NCI-H526 treated with DMSO at 0.1 percent for 48 hours (cell line): ENCODE measurements at regions not wholly inside any gene's neighbourhood (a gene's known extent, or its start where the extent isn't known, plus 50 kb on each side); places are given as distances from the start of the nearest gene placed in this dataset.
"Not testable (repeated sequence)": the region's sequence is repeated elsewhere in the genome, so short reads cannot be mapped to it uniquely, and the experiment has no call there.

Experiments used
- DNase-seq: peaks from one replicate; lab custom pipeline; 2025; lab: John Stamatoyannopoulos, UW

DNA sequence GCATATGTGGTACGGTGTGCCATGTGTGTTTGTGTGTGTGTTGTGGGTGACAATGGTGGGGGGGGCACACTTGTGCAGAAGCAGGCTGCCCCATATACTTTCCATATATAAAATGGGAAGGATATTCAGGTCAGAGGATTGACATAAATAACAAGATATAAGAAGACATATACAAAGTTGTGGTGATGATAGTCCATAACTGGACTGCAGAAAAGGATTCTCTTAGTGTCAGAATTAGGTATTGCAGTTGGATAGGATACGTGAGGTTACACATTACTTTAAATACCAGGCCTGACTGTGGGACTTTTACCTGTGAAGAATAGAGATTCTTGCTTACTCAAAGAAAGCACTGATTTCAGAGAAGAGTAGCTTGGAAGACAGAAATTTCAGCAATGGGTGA lies 1260.3 kb downstream of the EPHA7 start:
- no peak for DNase-seq

DNA sequence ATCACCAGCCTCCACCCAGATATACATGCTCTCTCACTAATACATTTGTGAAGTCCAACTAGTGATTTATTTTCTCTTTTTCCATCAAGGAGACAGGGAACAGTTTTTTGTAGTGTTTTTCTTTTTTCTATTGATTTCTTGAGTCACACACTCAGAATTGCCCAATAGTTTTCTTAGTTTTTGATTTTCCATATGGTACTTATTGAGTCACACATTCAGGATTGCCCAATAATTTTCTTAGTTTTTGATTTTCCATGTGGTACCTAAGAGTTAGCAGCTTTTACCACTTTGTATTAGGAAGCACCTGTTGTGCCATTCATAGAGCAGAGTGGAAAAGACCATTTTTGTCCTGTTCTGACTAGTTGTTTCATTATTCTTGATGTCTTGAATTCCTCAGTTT lies 1268.8 kb downstream of the EPHA7 start:
- DNase-seq, result no peak

DNA sequence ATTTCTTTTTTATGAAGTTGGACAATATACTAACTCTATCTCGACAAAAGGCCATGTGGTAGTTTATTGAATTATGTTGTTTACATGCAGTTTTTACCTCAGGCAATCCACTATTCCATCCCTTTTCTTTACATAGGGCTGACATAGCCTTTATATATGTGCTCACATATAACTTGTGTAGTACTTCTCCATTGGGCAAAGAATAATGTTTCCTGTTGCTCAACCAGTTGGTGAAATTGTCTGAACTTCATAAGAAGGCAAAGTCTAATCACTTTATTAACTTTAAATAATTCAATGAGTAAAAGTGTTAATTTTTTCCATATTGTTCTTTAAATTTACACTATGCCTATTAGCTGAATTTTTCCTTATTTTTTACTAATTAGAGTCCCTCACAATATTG lies 1272.1 kb downstream of the EPHA7 start:
- DNase-seq, result no peak

DNA sequence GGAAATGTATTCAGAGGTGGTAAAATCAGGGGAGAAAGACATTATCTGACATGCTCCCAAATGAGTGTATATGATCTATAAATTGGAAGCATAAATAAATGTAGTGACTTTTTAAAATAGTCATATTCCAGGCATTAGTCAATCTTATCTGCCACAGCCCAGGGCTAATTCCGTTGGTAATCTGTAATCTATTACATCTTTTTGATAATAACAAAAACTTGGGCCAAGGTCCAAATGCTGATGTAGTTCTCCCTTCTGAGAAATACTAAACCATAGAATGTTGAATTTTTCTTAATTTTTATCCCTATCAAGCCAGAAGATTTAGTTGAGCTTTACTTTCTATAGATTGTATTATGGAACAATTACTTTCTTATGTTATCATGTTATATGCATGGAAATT lies 1279.8 kb downstream of the EPHA7 start:
- DNase-seq, result no peak

- DNase-seq, result no peak
Measured at GRCh38 chr6:92132957-92133356, 1286.4 kb downstream of the EPHA7 start.

- no peak for DNase-seq
Measured at GRCh38 chr6:92132457-92132856, 1286.9 kb downstream of the EPHA7 start.

GRCh38 chr6:92130944-92131343 lies 1288.4 kb downstream of the EPHA7 start:
- DNase-seq, result no peak

GRCh38 chr6:92126983-92127382 lies 1292.4 kb downstream of the EPHA7 start:
- no peak for DNase-seq

DNA sequence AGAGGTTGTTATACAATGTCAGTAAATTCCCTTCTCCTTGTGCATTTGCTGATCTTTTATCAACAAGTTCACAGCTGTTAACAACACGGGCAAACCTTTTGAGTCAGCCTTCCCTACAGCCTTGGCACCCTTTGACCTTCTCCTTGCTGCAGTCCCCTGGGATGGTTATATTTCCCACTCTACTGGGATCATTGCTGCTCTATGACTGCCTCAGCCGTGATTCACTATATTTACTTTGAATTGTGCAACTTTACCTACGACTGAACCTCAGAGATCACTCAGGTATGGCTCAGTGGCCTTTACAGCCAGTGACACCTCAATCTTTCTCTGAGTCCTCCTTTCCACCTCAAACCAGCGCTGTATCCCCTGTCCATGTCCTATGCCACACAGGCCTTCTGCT lies 1293.3 kb downstream of the EPHA7 start:
- no peak for DNase-seq

DNA sequence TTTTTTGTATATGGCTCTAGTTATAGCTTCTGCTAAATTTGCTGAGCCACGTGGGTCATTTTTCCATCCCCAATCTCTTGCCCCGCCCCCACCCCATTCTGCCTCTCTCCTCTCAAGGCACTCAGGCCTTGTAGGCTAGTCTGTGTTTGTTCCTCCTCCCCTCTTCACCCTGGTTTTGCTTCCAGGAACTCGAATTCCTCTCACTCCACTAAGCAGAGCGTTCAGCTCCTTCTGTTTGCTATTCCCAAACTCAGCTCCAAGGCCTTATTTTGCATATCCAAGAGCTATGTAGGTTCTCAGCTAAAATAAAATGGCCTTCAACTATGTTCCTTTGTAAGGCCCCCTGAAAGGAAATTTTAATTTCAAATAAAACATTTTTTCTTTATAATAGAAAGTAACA lies 1293.7 kb downstream of the EPHA7 start:
- DNase-seq, result no peak

GRCh38 chr6:92124200-92124651 lies 1295.1 kb downstream of the EPHA7 start:
- DNase-seq, result no peak

- DNase-seq, result peak; percentile 60
Measured at GRCh38 chr6:92122746-92123145, 1296.6 kb downstream of the EPHA7 start.

GRCh38 chr6:92121228-92121627 lies 1298.1 kb downstream of the EPHA7 start:
- DNase-seq, result no peak

DNA sequence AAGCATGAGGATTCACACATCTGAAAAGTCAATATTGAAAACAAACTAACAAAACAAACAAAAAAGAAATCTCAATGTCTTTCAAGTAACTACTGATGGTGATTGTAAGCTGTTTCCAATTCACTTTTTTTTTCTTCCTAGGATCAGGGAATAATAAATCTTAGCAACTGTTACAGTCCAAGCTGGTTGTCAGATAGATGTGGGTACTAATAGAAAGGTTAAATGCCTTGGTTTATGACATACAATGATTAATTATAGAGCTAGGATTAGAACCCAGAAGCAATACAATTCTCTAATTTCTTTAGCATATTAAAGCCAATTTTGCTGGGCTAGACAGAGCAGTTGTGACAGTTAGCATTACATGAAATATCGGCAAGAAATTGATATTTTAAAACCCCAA lies 1301.6 kb downstream of the EPHA7 start:
- DNase-seq, result no peak

GRCh38 chr6:92114797-92115196 lies 1304.6 kb downstream of the EPHA7 start:
- no peak for DNase-seq

DNA sequence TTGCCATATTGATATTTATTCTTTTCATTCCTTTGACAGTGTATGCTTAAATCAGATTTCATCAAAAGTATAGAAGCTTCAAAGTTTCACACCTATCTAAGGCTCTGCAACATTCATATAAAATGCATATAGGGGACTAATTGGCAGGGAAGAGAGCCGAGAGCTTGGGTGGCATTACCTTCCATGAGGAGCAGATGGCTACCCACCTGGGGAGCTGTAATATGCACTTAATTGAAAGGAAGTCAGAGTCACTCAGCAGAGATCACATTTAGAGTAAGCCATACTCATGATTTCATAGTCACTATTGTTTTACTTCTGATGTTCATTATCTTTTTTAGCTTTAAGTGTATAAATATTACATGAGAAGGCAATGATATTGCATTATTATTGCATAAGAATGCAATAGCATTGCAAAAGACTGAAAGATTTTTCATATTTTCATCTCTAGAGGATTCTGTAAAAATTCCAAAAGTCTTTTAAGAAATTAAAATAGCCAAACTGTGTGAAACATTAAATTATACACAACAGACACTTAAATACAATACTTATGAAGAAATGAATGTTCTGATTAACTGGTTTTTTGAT lies 1305.2 kb downstream of the EPHA7 start:
- no peak for DNase-seq

- no peak for DNase-seq
Measured at GRCh38 chr6:92111386-92111785, 1308.0 kb downstream of the EPHA7 start.

GRCh38 chr6:92110403-92110802 lies 1309.0 kb downstream of the EPHA7 start:
- peak; percentile 44 for DNase-seq

- DNase-seq, result no peak
Measured at GRCh38 chr6:92109956-92110355, 1309.4 kb downstream of the EPHA7 start.

GRCh38 chr6:92109256-92109655 lies 1310.1 kb downstream of the EPHA7 start:
- no peak for DNase-seq

GRCh38 chr6:92086750-92087149 lies 1332.6 kb downstream of the EPHA7 start:
- DNase-seq, result no peak

- DNase-seq, result not testable (repeated sequence)
Measured at GRCh38 chr6:92083914-92084313, 1335.4 kb downstream of the EPHA7 start.

DNA sequence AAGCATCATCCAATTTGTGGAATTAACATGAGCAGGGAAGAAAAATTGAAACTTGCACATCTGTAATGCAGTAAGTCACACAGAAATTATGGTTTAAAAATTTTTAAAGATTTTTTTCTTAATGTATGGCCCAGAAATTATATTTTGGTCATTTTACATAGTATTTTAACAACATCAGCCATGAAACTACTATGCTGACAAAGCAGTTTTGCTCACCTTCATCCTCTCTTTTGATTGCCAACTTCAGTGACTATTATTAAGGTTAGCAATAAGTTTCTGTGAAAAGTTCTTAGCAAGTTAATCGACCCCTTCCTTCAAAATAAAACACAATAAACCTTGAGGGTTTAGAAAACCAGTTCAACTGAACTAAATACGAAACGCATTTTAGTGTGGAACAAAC lies 1347.0 kb downstream of the EPHA7 start:
- no peak for DNase-seq

GRCh38 chr6:92069781-92070180 lies 1349.6 kb downstream of the EPHA7 start:
- no peak for DNase-seq

- DNase-seq, result no peak
Measured at GRCh38 chr6:92052513-92052912, 1366.8 kb downstream of the EPHA7 start.
